HG02798 (cell line): ENCODE measurements at regions not wholly inside any gene's neighbourhood (a gene's known extent, or its start where the extent isn't known, plus 50 kb on each side); places are given as distances from the start of the nearest gene placed in this dataset.

ENCODE experiments used
- ATAC-seq: cut with Tn5 transposase; IDR thresholded peaks from one replicate; pipeline ENCODE4 v1.9.1; 2021; ENCODE audit warnings: mild to moderate bottlenecking; ENCODE audit not compliant: unreplicated experiment, poor library complexity

GRCh38 chr6:146902846-146903245 lies 301.4 kb upstream of the STXBP5 start:
- no peak for ATAC-seq

GRCh38 chr6:146903451-146903850 lies 300.8 kb upstream of the STXBP5 start:
- no peak for ATAC-seq

GRCh38 chr6:146904596-146904995 lies 299.6 kb upstream of the STXBP5 start:
- ATAC-seq, result no peak

- no peak for ATAC-seq
Observed at GRCh38 chr6:146905181-146905704, 299.0 kb upstream of the STXBP5 start.

GRCh38 chr6:146908786-146909185 lies 295.4 kb upstream of the STXBP5 start:
- ATAC-seq, result no peak

- ATAC-seq, result no peak
Observed at GRCh38 chr6:146909376-146909775, 294.8 kb upstream of the STXBP5 start.

- ATAC-seq, result no peak
Observed at GRCh38 chr6:146909886-146910285, 294.3 kb upstream of the STXBP5 start.

- ATAC-seq, result no peak
Observed at GRCh38 chr6:146910611-146911010, 293.6 kb upstream of the STXBP5 start.

- ATAC-seq, result no peak
Observed at GRCh38 chr6:146911635-146912215, 292.5 kb upstream of the STXBP5 start.

- no peak for ATAC-seq
Observed at GRCh38 chr6:146912730-146913685, 291.2 kb upstream of the STXBP5 start.

GRCh38 chr6:146913842-146914488 lies 290.3 kb upstream of the STXBP5 start:
- ATAC-seq, result no peak

GRCh38 chr6:146914489-146915483 lies 289.4 kb upstream of the STXBP5 start:
- no peak for ATAC-seq

GRCh38 chr6:146915671-146916127 lies 288.5 kb upstream of the STXBP5 start:
- ATAC-seq, result no peak

- no peak for ATAC-seq
Observed at GRCh38 chr6:146916435-146917025, 287.7 kb upstream of the STXBP5 start.

- no peak for ATAC-seq
Observed at GRCh38 chr6:146917182-146917581, 287.0 kb upstream of the STXBP5 start.

- no peak for ATAC-seq
Observed at GRCh38 chr6:146917979-146918378, 286.2 kb upstream of the STXBP5 start.

- no peak for ATAC-seq
Observed at GRCh38 chr6:146919017-146919416, 285.2 kb upstream of the STXBP5 start.

- no peak for ATAC-seq
Observed at GRCh38 chr6:146923205-146923833, 280.9 kb upstream of the STXBP5 start.

- ATAC-seq, result no peak
Observed at GRCh38 chr6:146925846-146926245, 278.4 kb upstream of the STXBP5 start.
